ENCODE measurements at regions not wholly inside any gene's neighbourhood (a gene's known extent, or its start where the extent isn't known, plus 50 kb on each side); places are given as distances from the start of the nearest gene placed in this dataset.
A peak's percentile ranks its signal among the peaks of the same experiment; 100 is the strongest.

GRCh38 chr1:217921126-217921904 lies 290.2 kb downstream of the SPATA17 start:
- H3K4me3 Mint-ChIP-seq: no peak overlapping the region
- H3K9me3 Mint-ChIP-seq: no peaks in the 10 kb centered on the region
- no peak overlapping the region for H3K27ac Mint-ChIP-seq
- DNase-seq: no peak
- peaks cover 22% of the 10 kb centered on the region for H3K27me3 Mint-ChIP-seq (ENCODE audit: low read depth, poor library complexity)
- peaks cover 16% of the 10 kb centered on the region for H3K4me1 Mint-ChIP-seq
- H3K36me3 Mint-ChIP-seq (ENCODE audit: low read depth): no peaks in the 10 kb centered on the region
- TF ChIP-seq CTCF (IDR thresholded peaks at IDR 0.05): no peak

GRCh38 chr1:217924924-217925323 lies 293.8 kb downstream of the SPATA17 start:
- TF ChIP-seq CTCF (IDR thresholded peaks at IDR 0.05): no peak
- H3K9me3 Mint-ChIP-seq: no peaks in the 10 kb centered on the region
- no peaks in the 10 kb centered on the region for H3K36me3 Mint-ChIP-seq (ENCODE audit: low read depth)
- H3K4me1 Mint-ChIP-seq: peaks cover 18% of the 10 kb centered on the region
- peaks cover 24% of the 10 kb centered on the region for H3K27me3 Mint-ChIP-seq (ENCODE audit: low read depth, poor library complexity)
- peak; percentile 30 for DNase-seq
- H3K4me3 Mint-ChIP-seq: no peak overlapping the region
- H3K27ac Mint-ChIP-seq: no peak overlapping the region

GRCh38 chr1:217929213-217929885 lies 298.2 kb downstream of the SPATA17 start:
- Mint-ChIP-seq H3K27ac (no peak overlapping the region), H3K27me3 (ENCODE audit: low read depth, poor library complexity) (peaks cover 21% of the 10 kb centered on the region), H3K4me1 (peaks cover 23% of the 10 kb centered on the region), H3K4me3 (no peak overlapping the region), H3K36me3 (ENCODE audit: low read depth) (no peaks in the 10 kb centered on the region), H3K9me3 (no peaks in the 10 kb centered on the region)
- no peak for TF ChIP-seq CTCF (IDR thresholded peaks at IDR 0.05)
- DNase-seq: no peak

- TF ChIP-seq CTCF (IDR thresholded peaks at IDR 0.05): no peak
- Mint-ChIP-seq H3K27ac (no peak overlapping the region), H3K4me3 (no peak overlapping the region), H3K4me1 (peaks cover 41% of the 10 kb centered on the region), H3K36me3 (ENCODE audit: low read depth) (no peaks in the 10 kb centered on the region), H3K9me3 (no peaks in the 10 kb centered on the region), H3K27me3 (ENCODE audit: low read depth, poor library complexity) (peaks cover 7% of the 10 kb centered on the region)
- no peak for DNase-seq
Measured at GRCh38 chr1:217943361-217943760, 312.2 kb downstream of the SPATA17 start.

- Mint-ChIP-seq H3K4me3 (no peak overlapping the region), H3K36me3 (ENCODE audit: low read depth) (no peaks in the 10 kb centered on the region), H3K9me3 (no peaks in the 10 kb centered on the region), H3K27me3 (ENCODE audit: low read depth, poor library complexity) (peaks cover 6% of the 10 kb centered on the region), H3K4me1 (peaks cover 36% of the 10 kb centered on the region), H3K27ac (no peak overlapping the region)
- no peak for TF ChIP-seq CTCF (IDR thresholded peaks at IDR 0.05)
- no peak for DNase-seq
Measured at GRCh38 chr1:217944550-217944949, 313.4 kb downstream of the SPATA17 start.

Data from nephron progenitor cell (in vitro differentiated cells).